HCT116 (cell line): ENCODE measurements at regions not wholly inside any gene's neighbourhood (a gene's known extent, or its start where the extent isn't known, plus 50 kb on each side); places are given as distances from the start of the nearest gene placed in this dataset.

Experiments
- CTCF ChIP-seq, 3 experiments: fragments of 200-600 bp in 1 of 3; sonication (generic) in 1 of 3; IDR thresholded peaks in 2 of 3; conservative IDR thresholded peaks in 1 of 3; 2 replicates each; pipeline ENCODE4 v1.5.1; 2012 to 2017; ENCODE audit warnings: low read depth in 2 of 3, low read length in 2 of 3, antibody characterized with exemption in 1 of 3, borderline replicate concordance in 1 of 3, control low read depth in 1 of 3, mild to moderate bottlenecking in 1 of 3, mixed read lengths in 1 of 3, mixed run types in 1 of 3, moderate library complexity in 1 of 3; ENCODE audit not compliant: insufficient read depth in 1 of 3
- FOSL1 ChIP-seq: IDR thresholded peaks from 2 replicates; pipeline ENCODE4 v1.6.1; 2012; ENCODE audit warnings: low read depth
- POLR2AphosphoS5 ChIP-seq: IDR thresholded peaks from 2 replicates; pipeline ENCODE4 v1.6.1; 2011; ENCODE audit warnings: mild to moderate bottlenecking, low read depth, low read length, moderate library complexity
- SIN3A ChIP-seq: IDR thresholded peaks from 2 replicates; pipeline ENCODE4 v1.6.1; 2012; ENCODE audit warnings: low read depth
- ZNF274 ChIP-seq: fragments of 200-500 bp; sonication (Bioruptor generic); IDR thresholded peaks from 2 replicates; pipeline ENCODE4 v1.6.1; 2014; ENCODE audit warnings: mild to moderate bottlenecking, low read depth, low read length, inconsistent platforms
- TF ChIP-seq, protein P1 (sequence below): IDR thresholded peaks from 2 replicates; pipeline ENCODE4 v1.6.1; 2012

- TF ChIP-seq FOSL1 (no peak), POLR2AphosphoS5 (no peak), CTCF (IDR thresholded peaks at IDR 0.05 in 2 of 3, conservative IDR thresholded peaks at IDR 0.05 in 1 of 3; ENCODE audit: borderline replicate concordance in 1 of 3, insufficient read depth in 1 of 3, low read depth in 2 of 3, low read length in 2 of 3) (no peak), SIN3A (no peak), ZNF274 (no peak)
- TF ChIP-seq, protein P1, sequence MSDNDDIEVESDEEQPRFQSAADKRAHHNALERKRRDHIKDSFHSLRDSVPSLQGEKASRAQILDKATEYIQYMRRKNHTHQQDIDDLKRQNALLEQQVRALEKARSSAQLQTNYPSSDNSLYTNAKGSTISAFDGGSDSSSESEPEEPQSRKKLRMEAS = no peak
Observed at GRCh38 chr4:29058531-29058930, 1661.6 kb upstream of the PCDH7 start.
